Endothelial cell of umbilical vein (primary cell): ENCODE measurements at regions not wholly inside any gene's neighbourhood (a gene's known extent, or its start where the extent isn't known, plus 50 kb on each side); places are given as distances from the start of the nearest gene placed in this dataset.

Source experiments
- BruUV-seq: library from RNA; stranded (reverse); fragments of 400-500 nt; replicated peaks from 2 replicates; lab custom pipeline; 2021; lab: Mats Ljungman, UMichigan
- CTCF ChIA-PET: fragments of 300-600, 350-600 bp; sonication (Branson Sonifier 250); formaldehyde crosslinking; loops from one replicate; lab custom pipeline; 2021; ENCODE audit warnings: antibody characterized with exemption, inconsistent platforms; lab: Charles Lee
- POLR2A ChIA-PET: fragments of 300-600, 350-600 bp; sonication (Branson Sonifier 250); formaldehyde crosslinking; loops from one replicate; lab custom pipeline; 2021; ENCODE audit warnings: antibody characterized with exemption, inconsistent platforms; lab: Charles Lee
- DNase-seq: peaks from one replicate; pipeline ENCODE4 v3.0.0-alpha.2; 2011; ENCODE audit warnings: low read depth, low spot score
- FAIRE-seq: peaks from 2 replicates; lab custom pipeline; 2011; peaks lifted over from hg19 to GRCh38; lab: Jason Lieb, UNC
- H2AFZ ChIP-seq: 2 replicates; pipeline ENCODE4 v1.6.0; 2012; ENCODE audit warnings: low read depth, low read length, control low read depth, inconsistent platforms
- H3K27ac ChIP-seq: 2 replicates; pipeline ENCODE4 v1.5.1; 2011; ENCODE audit warnings: low read depth, mild to moderate bottlenecking, control low read depth, low read length, moderate library complexity; ENCODE audit not compliant: insufficient read depth
- H3K27me3 ChIP-seq, 2 experiments: 2 replicates each; pipeline versions ENCODE4 v1.6.0 to v1.6.1; 2011; ENCODE audit warnings: low read length in 2 of 2, mixed read lengths in 1 of 2; ENCODE audit not compliant: control insufficient read depth in 2 of 2, insufficient read depth in 2 of 2
- H3K36me3 ChIP-seq, 2 experiments: 2 replicates in 1 of 2; 3 replicates in 1 of 2; pipeline ENCODE4 v1.5.1; 2011; ENCODE audit warnings: low read length in 2 of 2, mild to moderate bottlenecking in 1 of 2, moderate library complexity in 1 of 2; ENCODE audit not compliant: control insufficient read depth in 2 of 2, insufficient read depth in 2 of 2; ENCODE audit errors: extremely low read depth in 1 of 2
- H3K4me1 ChIP-seq: 3 replicates; pipeline ENCODE4 v1.5.1; 2011; ENCODE audit warnings: mild to moderate bottlenecking, low read length; ENCODE audit not compliant: control insufficient read depth, insufficient read depth; ENCODE audit errors: extremely low read depth
- H3K4me2 ChIP-seq: 2 replicates; pipeline ENCODE4 v1.6.1; 2011; ENCODE audit warnings: low read length, control low read depth, mixed read lengths; ENCODE audit not compliant: insufficient read depth
- H3K4me3 ChIP-seq, 3 experiments: fragments of 200-600 bp in 1 of 3; sonication (generic), shearing (Covaris generic) in 1 of 3; replicated peaks in 1 of 3; 2 replicates each; pipeline ENCODE4 v1.5.1; 2011 to 2016; ENCODE audit warnings: control low read depth in 3 of 3, low read length in 3 of 3, mild to moderate bottlenecking in 2 of 3, inconsistent platforms in 1 of 3, low read depth in 1 of 3, moderate library complexity in 1 of 3; ENCODE audit not compliant: insufficient read depth in 1 of 3
- H3K79me2 ChIP-seq: 2 replicates; pipeline ENCODE4 v1.6.0; 2012; ENCODE audit warnings: low read length, inconsistent platforms; ENCODE audit not compliant: control insufficient read depth, insufficient read depth
- H3K9ac ChIP-seq: replicated peaks from 2 replicates; pipeline ENCODE3; 2011; ENCODE audit warnings: low read length, control low read depth; ENCODE audit not compliant: insufficient read depth; ENCODE audit errors: extremely low read depth
- H3K9me1 ChIP-seq: replicated peaks from 3 replicates; pipeline ENCODE4 v1.6.0; 2011; ENCODE audit warnings: mild to moderate bottlenecking, low read length; ENCODE audit not compliant: control insufficient read depth, insufficient read depth; ENCODE audit errors: extremely low read depth
- H3K9me3 ChIP-seq: replicated peaks from 2 replicates; pipeline ENCODE4 v1.5.1; 2012; ENCODE audit warnings: low read length, inconsistent platforms; ENCODE audit not compliant: control insufficient read depth, insufficient read depth
- H4K20me1 ChIP-seq: replicated peaks from 2 replicates; pipeline ENCODE3; 2011; ENCODE audit warnings: mild to moderate bottlenecking, low read length; ENCODE audit not compliant: control insufficient read depth, insufficient read depth; ENCODE audit errors: extremely low read depth
- CTCF ChIP-seq, 2 donors: IDR thresholded peaks; 1 replicate in 1 of 2; 2 replicates in 1 of 2; pipeline ENCODE4 v1.5.1; 2011; ENCODE audit warnings: low read length in 2 of 2, mild to moderate bottlenecking in 2 of 2, moderate library complexity in 2 of 2, control low read depth in 1 of 2, inconsistent platforms in 1 of 2, low read depth in 1 of 2; ENCODE audit not compliant: insufficient read depth in 1 of 2; ENCODE audit errors: extremely low read depth in 1 of 2
- EZH2 ChIP-seq: IDR thresholded peaks from 2 replicates; pipeline ENCODE4 v1.6.1; 2012; ENCODE audit warnings: borderline replicate concordance, low read depth, mild to moderate bottlenecking, moderate library complexity, low read length, inconsistent platforms; ENCODE audit not compliant: severe bottlenecking
- FOS ChIP-seq: IDR thresholded peaks from 2 replicates; pipeline ENCODE4 v1.6.1; 2011; ENCODE audit warnings: mild to moderate bottlenecking, low read length, moderate library complexity, borderline replicate concordance; ENCODE audit not compliant: insufficient read depth
- GATA2 ChIP-seq: IDR thresholded peaks from 2 replicates; pipeline ENCODE4 v1.7.0; 2011; ENCODE audit warnings: low read depth, mild to moderate bottlenecking, moderate library complexity, mixed read lengths, low read length; ENCODE audit not compliant: insufficient read length, insufficient read depth
- JUN ChIP-seq: IDR thresholded peaks from 2 replicates; pipeline ENCODE4 v1.6.1; 2011; ENCODE audit warnings: borderline replicate concordance, low read depth; ENCODE audit not compliant: insufficient read length, insufficient read depth
- MAX ChIP-seq: IDR thresholded peaks from 2 replicates; pipeline ENCODE4 v1.6.1; 2011; ENCODE audit not compliant: insufficient read depth, insufficient read length
- MYC ChIP-seq: IDR thresholded peaks from one replicate; pipeline ENCODE4 v1.6.1; 2011; ENCODE audit warnings: mild to moderate bottlenecking, low read depth, low read length
- POLR2A ChIP-seq: IDR thresholded peaks from 2 replicates; pipeline ENCODE4 v1.6.1; 2012; ENCODE audit warnings: low read depth, mild to moderate bottlenecking, control low read depth, low read length
- POLR2AphosphoS5 ChIP-seq: IDR thresholded peaks from 2 replicates; pipeline ENCODE4 v1.6.1; 2012; ENCODE audit warnings: low read depth, mild to moderate bottlenecking, control low read depth, low read length, moderate library complexity; ENCODE audit not compliant: insufficient read depth
- dilution Hi-C: fragments of 300-500 bp; cut with MboI; formaldehyde crosslinking; loops from one replicate; pipeline ENCODE4 v1.15.0; 2019; ENCODE audit warnings: low sequenced_read_pairs; ENCODE audit not compliant: extremely low pct_ligation_motif_present
- intact Hi-C: fragments of 100-400 bp; cut with micrococcal nuclease; formaldehyde crosslinking; loops from one replicate; pipeline ENCODE4 v1.10.0; 2022

- no peak for DNase-seq
- Histone ChIP-seq H3K4me1 (no peaks in the 10 kb centered on the region), H2AFZ (no peak overlapping the region), H3K36me3 (no peaks in the 10 kb centered on the region), H3K27me3 (no peaks in the 10 kb centered on the region), H3K4me2 (no peak overlapping the region), H3K9ac (no peak overlapping the region), H3K4me3 (no peak overlapping the region), H3K9me3 (no peaks in the 10 kb centered on the region), H3K9me1 (no peaks in the 10 kb centered on the region), H3K79me2 (no peaks in the 10 kb centered on the region), H3K27ac (no peak overlapping the region), H4K20me1 (no peaks in the 10 kb centered on the region)
- intact Hi-C loops: no loop called here
- FAIRE-seq: no peak
- BruUV-seq: no TSS peak
- CTCF ChIA-PET: interaction anchor here (1.0 kb wide), 1 partner anchor 254 kb away, joined by 3 read pairs; no protein-coding TSS in a partner anchor
- dilution Hi-C loops: no loop called here
- POLR2A ChIA-PET: no interaction called here
- TF ChIP-seq EZH2 (no peak), MYC (no peak), CTCF (IDR thresholded peaks at IDR 0.05; ENCODE audit: extremely low read depth in 1 of 2, insufficient read depth in 1 of 2, low read depth in 1 of 2, low read length in 2 of 2) (no peak), POLR2A (no peak), POLR2AphosphoS5 (no peak), JUN (no peak), FOS (no peak), MAX (no peak), GATA2 (no peak)
These were observed 895.4 kb upstream of the ACVR2A start for GRCh38 chr2:146949400-146949799.
